Fibroblast of lung (primary cell): ENCODE measurements at regions not wholly inside any gene's neighbourhood (a gene's known extent, or its start where the extent isn't known, plus 50 kb on each side); places are given as distances from the start of the nearest gene placed in this dataset.

ENCODE experiments used
- CTCF ChIP-seq, 2 donors: IDR thresholded peaks in 1 of 2; conservative IDR thresholded peaks in 1 of 2; 1 replicate in 1 of 2; 2 replicates in 1 of 2; pipeline ENCODE4 v1.5.1; 2011 to 2012; ENCODE audit warnings: low read length in 2 of 2, control low read depth in 1 of 2, inconsistent platforms in 1 of 2, low read depth in 1 of 2, mild to moderate bottlenecking in 1 of 2
- EZH2 ChIP-seq: IDR thresholded peaks from 2 replicates; pipeline ENCODE4 v1.5.1; 2012; ENCODE audit warnings: low read length, control low read depth, mild to moderate bottlenecking; ENCODE audit errors: missing control alignments

GRCh38 chrX:145563159-145563558 is 254.5 kb upstream of the SLITRK2 start:
- TF ChIP-seq CTCF (conservative IDR thresholded peaks at IDR 0.05 in 1 of 2, IDR thresholded peaks at IDR 0.05 in 1 of 2; ENCODE audit: low read depth in 1 of 2, low read length in 2 of 2), result no peak
- no peak for TF ChIP-seq EZH2
